AG20443 (cell line): ENCODE measurements at regions not wholly inside any gene's neighbourhood (a gene's known extent, or its start where the extent isn't known, plus 50 kb on each side); places are given as distances from the start of the nearest gene placed in this dataset.

Experiments
- DNase-seq: peaks from one replicate; pipeline ENCODE4 v3.0.0; 2012; ENCODE audit warnings: low spot score, mixed read lengths

GRCh38 chr13:106433066-106433465 is 102.4 kb downstream of the EFNB2 start:
- peak; percentile 12 for DNase-seq

GRCh38 chr13:106432636-106433035 is 102.8 kb downstream of the EFNB2 start:
- DNase-seq, result peak; percentile 24

GRCh38 chr13:106426909-106427308 is 108.6 kb downstream of the EFNB2 start:
- no peak for DNase-seq

GRCh38 chr13:106425661-106426060 is 109.8 kb downstream of the EFNB2 start:
- no peak for DNase-seq

GRCh38 chr13:106424805-106425204 is 110.7 kb downstream of the EFNB2 start:
- no peak for DNase-seq

GRCh38 chr13:106423530-106423929 is 111.9 kb downstream of the EFNB2 start:
- no peak for DNase-seq

GRCh38 chr13:106418556-106418955 is 116.9 kb downstream of the EFNB2 start:
- peak; percentile 82 for DNase-seq

- no peak for DNase-seq
Observed at GRCh38 chr13:106417467-106418110, 117.9 kb downstream of the EFNB2 start.

GRCh38 chr13:106416645-106417044 is 118.8 kb downstream of the EFNB2 start:
- no peak for DNase-seq

GRCh38 chr13:106415971-106416370 is 119.5 kb downstream of the EFNB2 start:
- DNase-seq, result no peak

GRCh38 chr13:106415442-106415841 is 120.0 kb downstream of the EFNB2 start:
- no peak for DNase-seq

- DNase-seq, result no peak
Observed at GRCh38 chr13:106407338-106407737, 128.1 kb downstream of the EFNB2 start.

- no peak for DNase-seq
Observed at GRCh38 chr13:106405731-106406130, 129.7 kb downstream of the EFNB2 start.

GRCh38 chr13:106403280-106403679 is 132.2 kb downstream of the EFNB2 start:
- no peak for DNase-seq

GRCh38 chr13:106402866-106403265 is 132.6 kb downstream of the EFNB2 start:
- DNase-seq, result no peak

GRCh38 chr13:106401081-106401480 is 134.4 kb downstream of the EFNB2 start:
- DNase-seq, result no peak

- DNase-seq, result no peak
Observed at GRCh38 chr13:106400289-106400688, 135.2 kb downstream of the EFNB2 start.

- no peak for DNase-seq
Observed at GRCh38 chr13:106398289-106398688, 137.2 kb downstream of the EFNB2 start.

- DNase-seq, result peak; percentile 23
Observed at GRCh38 chr13:106393776-106394175, 141.7 kb downstream of the EFNB2 start.

GRCh38 chr13:106391681-106392080 is 143.8 kb downstream of the EFNB2 start:
- DNase-seq, result no peak

- no peak for DNase-seq
Observed at GRCh38 chr13:106391271-106391670, 144.2 kb downstream of the EFNB2 start.

GRCh38 chr13:106390367-106390766 is 145.1 kb downstream of the EFNB2 start:
- no peak for DNase-seq

GRCh38 chr13:106385654-106386053 is 149.8 kb downstream of the EFNB2 start:
- no peak for DNase-seq

GRCh38 chr13:106384516-106384915 is 150.9 kb downstream of the EFNB2 start:
- no peak for DNase-seq
